NT2/D1 (cell line): ENCODE measurements at regions not wholly inside any gene's neighbourhood (a gene's known extent, or its start where the extent isn't known, plus 50 kb on each side); places are given as distances from the start of the nearest gene placed in this dataset.

Experiments used
- YY1 ChIP-seq: IDR thresholded peaks from 2 replicates; pipeline ENCODE4 v1.6.1; 2011; ENCODE audit not compliant: insufficient read length, insufficient read depth
- ZNF274 ChIP-seq: IDR thresholded peaks from 2 replicates; pipeline ENCODE4 v1.6.1; 2011; ENCODE audit warnings: mild to moderate bottlenecking, low read depth, low read length

DNA sequence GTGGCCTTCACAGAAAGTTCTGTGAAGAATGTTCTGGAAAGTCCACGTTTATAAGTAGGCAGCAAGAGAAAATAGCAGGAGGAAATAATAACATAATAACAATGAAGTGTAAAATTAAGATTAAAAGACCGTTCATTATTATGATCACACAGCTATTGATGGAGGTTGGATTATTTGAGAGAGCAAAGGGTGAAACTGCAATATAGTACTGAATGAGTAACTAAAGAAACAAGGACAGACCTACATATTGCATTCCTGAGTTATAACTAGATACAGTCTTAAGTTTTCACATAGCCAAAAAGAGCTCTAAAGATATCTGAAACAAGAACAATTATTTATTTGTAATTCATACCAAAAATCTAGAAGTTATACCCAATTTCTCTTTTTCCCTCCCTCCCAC lies 122.9 kb upstream of the TMEM164 start:
- TF ChIP-seq ZNF274 = no peak
- no peak for TF ChIP-seq YY1
